ENCODE measurements at regions not wholly inside any gene's neighbourhood (a gene's known extent, or its start where the extent isn't known, plus 50 kb on each side); places are given as distances from the start of the nearest gene placed in this dataset.

DNA sequence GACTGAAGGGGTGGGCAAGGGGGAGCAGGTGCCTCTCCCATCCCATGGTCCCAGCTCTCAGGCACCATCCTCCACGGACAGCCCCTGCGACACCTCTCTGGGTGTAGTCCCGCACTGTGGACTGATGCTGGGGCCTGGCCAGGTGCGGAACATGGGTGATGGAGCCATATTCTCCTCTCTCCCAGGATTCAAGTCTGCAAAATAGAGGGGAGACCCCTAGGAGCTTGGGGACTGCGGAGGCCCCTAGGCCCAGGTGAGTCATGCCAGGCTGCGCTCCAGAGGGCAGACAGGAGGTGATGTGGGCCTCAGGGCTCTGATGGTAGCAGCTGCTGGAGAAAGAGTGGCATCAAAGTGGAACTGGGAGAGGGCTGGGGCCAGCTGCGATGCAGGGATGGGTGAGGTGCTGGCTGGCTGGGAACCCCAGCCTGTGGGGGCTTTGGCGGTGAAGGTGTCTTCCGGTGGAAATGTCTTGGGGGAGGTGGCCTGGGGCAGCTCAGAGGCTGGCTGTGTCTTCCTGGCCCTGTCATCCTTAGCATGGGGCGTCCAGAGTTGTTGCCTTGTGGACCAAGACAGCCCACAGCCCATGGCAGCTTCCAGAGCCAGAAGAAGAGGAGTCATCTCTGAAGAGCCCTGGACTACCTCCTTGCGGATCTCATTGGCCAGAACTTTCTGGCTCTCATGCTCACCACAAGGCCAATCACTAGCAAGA is 149.1 kb downstream of the KIF26A start:
- Histone ChIP-seq H3K4me3 (no peak overlapping the region), H3K9me3 (no peaks in the 10 kb centered on the region), H3K27ac (no peak overlapping the region), H3K36me3 (no peaks in the 10 kb centered on the region), H3K27me3 (peaks cover 0 to 22% (median 12%) of the 10 kb centered on the region in 7 donors), H3K4me1 (no peaks in the 10 kb centered on the region)
- ATAC-seq: no peak
- WGBS, 2 donors: 90 to 91% methylated on average over 11 of the region's 11 CpGs
- no peak for DNase-seq
- no peak for TF ChIP-seq CTCF (IDR thresholded peaks at IDR 0.05)
- intact Hi-C loops (cut with DNase I): no loop called here

GRCh38 chr14:104288272-104288671 is 149.9 kb downstream of the KIF26A start:
- ATAC-seq: no peak
- H3K9me3 ChIP-seq: no peaks in the 10 kb centered on the region
- no peak for TF ChIP-seq CTCF (IDR thresholded peaks at IDR 0.05)
- H3K27ac ChIP-seq: no peak overlapping the region
- WGBS, 2 donors: 88 to 95% methylated on average over 12 of the region's 12 CpGs
- peaks cover 0 to 30% (median 21%) of the 10 kb centered on the region in 7 donors for H3K27me3 ChIP-seq
- intact Hi-C loops (cut with DNase I): no loop called here
- H3K36me3 ChIP-seq: no peaks in the 10 kb centered on the region
- H3K4me3 ChIP-seq: no peak overlapping the region
- DNase-seq: no peak
- no peaks in the 10 kb centered on the region for H3K4me1 ChIP-seq

GRCh38 chr14:104289507-104289906 is 151.1 kb downstream of the KIF26A start:
- Histone ChIP-seq H3K27ac (no peak overlapping the region), H3K27me3 (peaks cover 0 to 43% (median 31%) of the 10 kb centered on the region in 7 donors), H3K9me3 (no peaks in the 10 kb centered on the region), H3K36me3 (no peaks in the 10 kb centered on the region), H3K4me3 (no peak overlapping the region), H3K4me1 (peaks cover 0 to 3% (median 0%) of the 10 kb centered on the region in 9 donors)
- intact Hi-C loops (cut with DNase I): no loop called here
- no peak for TF ChIP-seq CTCF (IDR thresholded peaks at IDR 0.05)
- 54% methylated on average over 3 of the region's 3 CpGs for WGBS, 2 donors
- DNase-seq: no peak
- ATAC-seq: no peak

DNA sequence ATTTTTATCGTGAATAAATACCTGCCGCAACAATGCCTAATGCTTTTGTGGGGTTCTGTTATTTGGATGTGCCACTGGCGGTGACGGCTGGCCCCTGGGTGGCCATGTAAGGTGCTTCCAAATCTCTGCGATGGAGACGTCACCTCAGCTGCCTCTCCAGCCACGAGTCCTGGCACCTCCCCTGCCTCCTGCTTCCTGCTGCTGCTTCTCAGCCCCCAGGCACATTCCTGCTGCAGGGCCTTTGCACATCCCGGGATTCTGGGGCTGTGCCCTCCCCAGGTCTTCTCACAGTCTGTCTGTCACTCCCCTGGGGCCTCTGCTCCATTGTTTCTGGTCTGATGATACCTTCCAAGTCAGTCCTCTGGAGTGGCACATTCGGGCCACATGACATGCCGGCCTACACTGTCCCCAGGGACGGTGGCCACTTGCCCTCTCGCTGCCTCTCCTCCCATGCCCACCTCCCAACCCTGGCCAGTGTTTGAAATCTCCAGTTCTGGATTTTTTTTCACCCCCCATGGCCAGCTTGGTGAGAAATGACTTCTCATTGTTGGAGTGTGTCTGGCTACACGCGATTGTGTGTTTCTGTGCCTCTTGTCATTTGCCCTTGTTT is 151.8 kb downstream of the KIF26A start:
- Histone ChIP-seq H3K36me3 (no peaks in the 10 kb centered on the region), H3K4me1 (peaks cover 0 to 3% (median 0%) of the 10 kb centered on the region in 9 donors), H3K9me3 (no peaks in the 10 kb centered on the region), H3K4me3 (no peak overlapping the region), H3K27me3 (peaks cover 0 to 49% (median 31%) of the 10 kb centered on the region in 7 donors), H3K27ac (no peak overlapping the region)
- intact Hi-C loops (cut with DNase I): no loop called here
- ATAC-seq: no peak
- no peak for DNase-seq
- TF ChIP-seq CTCF (IDR thresholded peaks at IDR 0.05): no peak
- WGBS, 2 donors: 64 to 71% methylated on average over 14 of the region's 14 CpGs

Data from heart right ventricle (tissue), 16 donors.